HG02840 (cell line): ENCODE measurements at regions not wholly inside any gene's neighbourhood (a gene's known extent, or its start where the extent isn't known, plus 50 kb on each side); places are given as distances from the start of the nearest gene placed in this dataset.

ENCODE experiments used
- ATAC-seq: cut with Tn5 transposase; IDR thresholded peaks from one replicate; pipeline ENCODE4 v1.9.1; 2021; ENCODE audit warnings: mild to moderate bottlenecking, moderate library complexity, moderate number of reproducible peaks; ENCODE audit not compliant: unreplicated experiment, low FRiP score

DNA sequence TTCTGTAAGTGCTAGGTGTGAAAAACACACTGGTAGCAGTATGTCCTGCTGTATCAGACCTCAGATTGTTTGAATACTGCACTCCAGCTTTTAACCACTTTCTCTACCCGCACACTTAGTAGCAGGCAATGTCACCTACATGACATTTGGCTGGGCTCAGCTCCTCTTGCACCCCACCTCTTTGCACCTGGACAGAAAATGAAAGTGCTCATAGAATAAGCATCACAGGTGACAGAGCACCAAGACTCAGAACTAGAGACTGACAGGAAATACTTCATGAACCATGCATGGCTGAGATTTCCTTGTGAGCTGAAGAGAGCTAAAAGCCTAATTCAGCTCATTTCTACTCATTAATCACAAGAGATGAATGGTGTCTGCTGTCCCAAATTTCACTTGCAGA, 1014.2 kb upstream of the CDH8 start:
- ATAC-seq: no peak

DNA sequence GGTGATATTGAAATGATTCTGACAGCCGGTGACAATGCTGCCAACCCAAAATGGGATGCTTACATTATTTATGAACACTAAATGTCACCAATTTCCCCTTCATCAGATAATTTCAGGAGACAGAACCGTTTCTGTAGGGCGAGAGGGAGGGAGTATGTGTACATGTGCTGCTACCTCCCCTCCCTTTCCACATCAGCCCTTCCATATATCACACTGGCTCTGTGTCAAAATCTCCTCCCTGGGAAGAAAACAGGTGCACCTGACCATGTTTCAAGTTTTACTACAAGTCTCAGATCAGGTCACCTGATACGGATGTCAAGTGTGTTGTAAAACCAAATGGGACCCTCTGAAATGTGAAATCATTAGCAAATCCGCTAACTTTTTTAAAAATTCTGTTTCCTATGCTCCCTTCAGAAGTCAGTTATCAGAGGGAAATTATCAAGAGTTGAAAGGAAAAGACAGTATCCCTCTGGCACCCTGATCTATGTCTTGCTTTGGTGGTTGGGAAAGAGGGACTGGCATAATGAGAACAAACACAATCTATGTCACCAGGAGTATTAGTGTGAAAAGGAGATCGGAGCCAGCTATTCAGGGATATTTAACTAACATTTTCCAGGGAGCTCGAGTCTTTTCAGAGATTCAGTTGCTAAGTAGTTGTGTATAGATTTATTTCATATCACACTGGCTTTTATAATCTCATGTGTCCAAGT, 1002.3 kb upstream of the CDH8 start:
- ATAC-seq: no peak

DNA sequence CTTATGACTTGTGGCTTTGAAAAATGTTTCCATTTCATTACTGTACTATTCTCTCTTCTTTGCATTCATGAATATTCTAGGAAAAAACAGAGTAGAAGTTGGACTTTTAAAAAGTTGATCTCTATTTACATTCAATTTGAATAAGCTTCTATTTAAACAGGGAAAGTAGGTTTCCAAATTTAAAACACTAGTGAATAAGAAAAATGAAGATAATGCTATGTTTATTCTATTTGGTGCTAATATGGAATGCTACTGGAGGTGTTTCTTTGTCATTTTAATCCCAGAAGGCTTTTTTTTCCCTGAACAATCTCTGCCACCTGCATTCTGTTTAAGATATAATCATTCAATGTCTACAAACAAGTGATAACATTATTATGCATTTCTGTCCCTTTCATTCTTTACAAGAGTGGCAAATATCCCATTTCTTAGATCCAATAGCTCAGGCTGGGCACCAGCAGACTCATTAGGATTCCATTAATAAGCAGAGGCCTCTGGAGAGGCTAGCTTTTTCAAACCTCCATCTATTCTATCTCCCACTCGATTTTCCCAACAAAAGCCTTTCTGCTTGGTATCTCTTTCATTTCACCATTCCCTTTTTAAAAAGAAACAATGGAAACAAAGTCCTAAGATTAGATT, 1001.6 kb upstream of the CDH8 start:
- ATAC-seq: no peak

DNA sequence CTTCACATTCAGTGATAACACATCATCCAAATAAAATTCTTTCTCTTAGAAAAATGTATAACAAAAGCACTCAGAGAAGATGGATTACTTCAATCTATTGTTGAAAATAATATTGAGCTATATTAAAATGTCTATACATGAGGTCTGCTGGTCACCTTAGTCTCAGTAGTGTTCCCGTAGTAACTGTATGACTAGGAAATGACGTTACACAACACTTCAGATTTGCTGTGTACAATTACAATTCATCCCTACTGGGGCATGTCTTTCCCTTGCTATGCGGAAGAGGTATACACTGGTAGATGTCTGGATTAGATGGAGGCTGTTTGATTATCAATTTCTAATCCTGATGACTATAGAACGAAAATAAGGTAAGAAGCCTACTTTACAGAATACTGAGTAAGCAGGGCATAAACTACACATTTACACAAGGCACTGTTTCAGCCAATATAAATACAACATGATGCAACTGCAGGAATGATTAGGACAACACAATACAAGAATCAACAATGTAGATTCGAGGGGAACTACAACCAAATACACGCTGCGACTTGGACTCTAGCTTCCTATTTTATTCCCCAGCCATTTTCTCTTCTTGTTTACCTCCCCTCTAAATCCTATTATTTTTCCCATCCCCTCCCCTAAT, 982.5 kb upstream of the CDH8 start:
- ATAC-seq: no peak

DNA sequence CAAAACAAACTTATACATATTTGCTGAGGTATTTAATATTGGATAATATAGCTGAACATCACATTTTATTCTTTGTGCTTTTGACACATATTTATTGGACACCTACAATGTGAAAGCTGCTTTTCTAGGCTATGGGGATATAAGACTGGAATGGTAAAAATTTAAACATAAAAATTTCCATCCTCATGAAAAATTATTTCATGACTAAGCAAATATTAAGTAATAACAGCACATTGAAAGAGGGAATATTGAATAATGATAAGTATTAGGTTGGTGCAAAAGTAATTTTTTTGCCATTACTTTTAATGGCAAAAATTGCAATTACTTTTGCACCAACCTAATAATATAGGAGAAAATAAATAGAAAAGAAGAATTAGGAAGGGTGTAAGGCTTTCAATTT, 972.5 kb upstream of the CDH8 start:
- no peak for ATAC-seq

DNA sequence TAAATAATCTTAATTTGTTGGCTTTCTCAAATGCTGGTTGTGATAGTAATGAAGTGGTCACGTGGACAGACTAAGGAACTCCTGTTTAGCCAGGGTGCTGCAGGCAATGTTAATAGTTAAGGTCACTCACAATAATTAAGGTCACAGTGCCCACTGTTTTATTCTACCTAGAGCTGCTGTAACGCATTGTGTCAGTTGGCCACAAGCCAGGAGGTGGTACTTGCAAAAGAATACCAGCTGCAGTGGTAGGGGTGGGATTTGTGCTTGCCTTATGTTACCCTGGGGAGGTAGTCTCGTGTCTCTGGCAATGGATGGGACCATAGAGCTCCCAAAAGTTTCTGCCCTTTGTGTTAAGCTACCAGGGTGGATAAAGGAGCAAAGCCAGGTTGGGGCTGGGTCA, 969.1 kb upstream of the CDH8 start:
- no peak for ATAC-seq

DNA sequence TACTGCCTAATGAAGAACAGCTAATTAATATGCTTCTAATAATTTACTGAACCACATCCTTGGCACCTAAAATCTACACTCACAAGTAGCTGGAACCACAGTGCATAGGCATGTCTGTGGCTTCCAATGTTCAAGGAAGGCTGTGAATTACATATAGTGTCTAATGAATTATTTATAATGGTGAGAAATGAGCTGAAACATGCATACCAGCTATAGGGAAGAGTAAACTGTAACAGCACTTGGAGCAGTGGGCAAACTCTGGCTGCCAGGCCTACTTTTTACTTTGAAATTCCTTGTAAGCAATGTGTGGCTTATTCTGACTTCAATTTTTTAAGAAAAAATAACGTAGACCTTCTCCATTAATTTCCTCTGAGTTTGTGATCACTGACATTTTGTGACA, 953.2 kb upstream of the CDH8 start:
- no peak for ATAC-seq

DNA sequence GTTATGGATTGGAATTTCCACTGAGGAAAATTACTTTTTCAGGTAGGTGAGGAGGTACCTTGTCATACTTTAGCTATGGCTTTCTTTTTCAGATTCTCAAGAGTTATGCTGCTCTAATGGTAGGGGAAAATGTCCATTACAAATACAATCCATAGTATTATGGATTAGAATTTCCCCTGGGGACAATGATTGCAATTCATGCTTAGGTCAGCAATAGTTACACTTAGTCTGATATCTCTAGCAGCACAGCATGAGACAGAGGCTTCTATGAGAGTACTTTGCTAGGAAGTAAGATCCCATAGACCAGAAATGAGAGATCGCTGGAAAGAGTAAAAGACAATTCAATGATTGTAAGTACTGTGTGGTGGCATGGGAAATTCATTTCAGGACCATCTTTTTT, 949.5 kb upstream of the CDH8 start:
- ATAC-seq: no peak

DNA sequence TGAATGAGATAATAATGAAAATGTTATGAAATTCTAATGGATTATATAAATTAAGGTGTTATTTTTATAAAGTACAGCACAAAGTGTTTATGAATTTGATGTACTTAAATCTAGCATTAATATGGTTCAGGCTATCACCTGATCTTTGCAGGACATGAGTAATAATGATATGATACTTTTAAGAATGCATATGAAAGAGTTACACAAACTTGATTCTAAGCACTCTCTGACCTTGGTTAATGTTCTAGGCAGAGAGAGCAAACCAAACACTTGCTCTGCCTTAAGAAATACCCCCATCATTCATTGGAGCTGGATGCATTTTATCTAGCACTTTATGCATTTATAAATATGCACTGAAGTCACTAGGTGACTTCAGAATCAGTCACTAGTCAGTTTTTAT, 942.2 kb upstream of the CDH8 start:
- ATAC-seq: no peak

DNA sequence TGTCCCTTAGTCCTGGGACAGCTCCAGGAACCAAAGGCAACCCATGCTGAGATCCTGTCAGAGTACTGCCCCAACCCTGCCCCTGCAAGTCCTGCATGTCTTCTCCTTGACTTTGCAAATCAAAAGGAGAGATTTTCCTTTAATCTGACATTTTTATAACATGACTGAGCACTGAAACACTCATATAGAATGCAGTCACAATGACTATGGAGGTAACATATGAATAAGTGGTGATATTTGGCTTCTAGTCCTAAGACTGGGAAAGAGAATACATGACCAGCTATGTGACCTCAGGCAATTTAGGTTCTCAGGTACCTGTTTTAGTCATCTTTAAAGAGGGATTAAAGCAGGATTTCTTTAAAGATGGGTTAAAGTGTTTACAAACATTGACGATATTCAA, 941.6 kb upstream of the CDH8 start:
- no peak for ATAC-seq

DNA sequence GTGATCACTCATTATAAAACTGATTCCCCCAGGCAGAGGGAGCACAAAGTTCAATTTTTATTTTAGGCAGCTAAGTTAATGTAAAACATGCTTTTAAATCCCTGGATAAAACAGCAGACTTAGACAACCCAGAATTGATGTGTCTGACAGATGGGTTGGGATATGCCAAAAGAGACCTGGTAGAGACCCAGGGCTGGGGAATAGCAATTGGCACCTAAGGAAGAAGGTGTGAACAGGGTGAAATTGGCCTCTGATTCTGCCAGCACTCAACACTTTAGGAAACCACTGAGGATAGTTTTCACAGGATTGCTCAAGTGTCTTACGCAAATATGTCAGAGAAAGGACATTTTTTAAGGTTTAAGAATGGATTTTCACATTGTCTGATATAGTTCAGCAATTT, 938.2 kb upstream of the CDH8 start:
- no peak for ATAC-seq

DNA sequence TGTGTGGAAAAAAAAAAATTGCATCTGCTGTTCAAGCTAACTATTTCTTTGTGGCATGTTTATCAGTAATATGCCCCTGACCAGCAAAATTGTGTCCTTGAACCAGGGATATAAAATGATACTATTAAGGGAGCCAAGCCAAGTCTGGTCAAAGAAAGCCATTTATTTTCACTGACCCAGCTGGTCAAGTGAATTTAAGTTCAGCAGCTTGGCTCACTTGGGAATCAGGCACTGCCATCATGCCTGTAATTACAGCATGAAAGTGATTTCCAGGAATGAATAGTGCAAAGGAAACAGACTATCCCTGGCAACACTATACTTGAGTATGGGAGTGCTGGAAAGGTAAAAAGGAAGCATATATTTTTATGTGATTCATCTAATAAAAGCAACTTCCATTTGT, 934.6 kb upstream of the CDH8 start:
- no peak for ATAC-seq

DNA sequence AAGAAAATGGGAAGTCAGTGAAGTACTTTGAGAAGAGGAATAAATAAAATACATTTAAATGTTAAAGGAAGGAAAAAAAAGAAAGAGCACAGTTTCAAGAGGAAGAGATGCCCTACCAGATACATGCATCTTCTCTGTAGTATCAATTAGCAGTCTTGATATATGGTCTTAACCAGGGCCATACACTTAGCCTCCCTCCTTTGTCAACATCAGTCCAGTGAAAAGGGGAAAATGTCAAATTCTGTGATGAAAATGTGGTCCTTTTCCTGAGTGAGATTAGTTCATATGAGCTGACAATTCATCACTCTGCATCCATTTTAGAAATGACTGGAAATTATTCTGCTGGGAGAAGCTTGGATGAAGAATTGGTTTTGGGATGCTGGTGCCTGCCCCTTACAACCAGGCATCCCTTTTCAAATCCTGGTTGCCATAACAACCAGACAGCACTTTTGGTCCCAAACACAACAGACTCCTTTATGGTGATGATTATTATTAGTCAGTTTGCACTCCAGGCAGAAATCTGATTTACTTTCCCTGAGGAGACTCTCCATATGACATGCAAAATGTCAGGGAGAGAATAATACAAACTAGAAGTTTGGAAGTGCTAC, 933.6 kb upstream of the CDH8 start:
- ATAC-seq: no peak

DNA sequence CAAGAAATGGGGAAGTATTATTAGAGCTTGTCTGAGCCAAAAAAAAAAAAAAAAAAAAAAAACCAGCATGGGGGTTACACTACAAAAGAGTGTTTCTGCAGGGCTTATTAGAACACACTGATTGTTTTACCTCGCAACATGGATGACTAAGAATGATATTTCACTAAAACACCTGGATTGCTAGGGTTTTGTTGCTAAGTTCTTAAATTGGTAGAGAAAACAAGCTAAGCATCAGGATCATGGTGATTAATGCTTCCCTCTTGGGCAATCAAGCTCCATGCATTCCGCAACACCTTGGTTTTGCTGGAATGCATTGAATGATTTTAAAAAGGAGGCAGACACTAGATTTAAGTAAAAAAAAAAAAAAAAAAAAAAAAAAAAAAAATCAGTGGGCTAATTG, 931.4 kb upstream of the CDH8 start:
- no peak for ATAC-seq

DNA sequence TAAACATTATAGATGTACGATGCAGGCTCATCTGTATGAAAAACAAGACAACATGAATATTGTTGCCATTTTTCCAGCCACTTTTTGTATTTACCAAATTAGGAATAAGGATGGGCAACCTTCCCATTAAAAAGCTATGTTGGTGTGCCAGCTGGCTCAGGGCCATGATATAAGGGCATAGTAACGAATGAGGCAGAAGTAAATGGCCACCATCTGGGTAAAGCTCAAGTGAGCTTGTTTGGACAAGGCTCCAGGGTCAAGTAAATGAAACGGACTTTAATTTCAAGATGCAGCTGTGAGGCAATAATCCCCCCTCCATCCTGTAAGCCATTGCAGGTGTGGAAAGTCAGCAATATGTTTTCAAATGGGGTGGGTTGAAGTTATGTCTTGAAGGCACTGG, 930.9 kb upstream of the CDH8 start:
- ATAC-seq: no peak

DNA sequence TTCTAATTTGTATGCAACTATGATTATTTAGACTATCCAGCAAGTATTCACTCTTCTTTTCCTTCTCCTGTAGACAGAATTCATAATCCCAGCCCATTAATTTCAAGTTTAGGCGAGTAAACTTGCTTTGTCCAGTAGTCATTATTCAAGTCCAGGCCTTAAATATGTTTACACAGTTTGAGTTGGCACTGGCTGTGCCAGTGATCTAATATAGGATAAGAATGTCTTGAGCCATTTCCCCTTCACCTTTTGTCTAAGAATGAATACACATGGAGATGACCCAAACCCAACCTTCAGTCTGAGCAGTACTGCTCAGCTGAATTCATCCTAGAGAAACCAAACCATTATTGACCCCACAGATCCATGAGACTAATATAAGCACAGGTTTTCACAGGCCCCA, 930.4 kb upstream of the CDH8 start:
- ATAC-seq: no peak

DNA sequence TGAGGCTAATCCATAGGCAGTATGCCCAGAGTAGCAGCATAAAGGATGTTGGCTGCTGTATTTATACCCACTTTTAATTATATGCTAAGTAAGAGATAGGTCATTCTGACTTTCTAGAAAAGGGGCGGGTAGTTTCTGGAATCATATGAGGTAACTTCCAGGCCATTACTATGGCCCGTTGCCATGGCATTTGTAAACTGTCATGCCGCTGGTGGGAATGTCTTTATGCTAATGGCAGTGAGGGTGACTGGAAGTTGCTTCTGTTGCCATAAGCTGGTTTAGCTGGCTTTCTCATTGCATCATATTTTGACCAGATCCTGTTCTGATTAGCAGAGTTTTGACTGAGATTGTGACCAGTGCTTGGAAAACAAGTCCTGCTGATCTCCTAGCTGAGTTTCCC, 929.6 kb upstream of the CDH8 start:
- ATAC-seq: no peak

DNA sequence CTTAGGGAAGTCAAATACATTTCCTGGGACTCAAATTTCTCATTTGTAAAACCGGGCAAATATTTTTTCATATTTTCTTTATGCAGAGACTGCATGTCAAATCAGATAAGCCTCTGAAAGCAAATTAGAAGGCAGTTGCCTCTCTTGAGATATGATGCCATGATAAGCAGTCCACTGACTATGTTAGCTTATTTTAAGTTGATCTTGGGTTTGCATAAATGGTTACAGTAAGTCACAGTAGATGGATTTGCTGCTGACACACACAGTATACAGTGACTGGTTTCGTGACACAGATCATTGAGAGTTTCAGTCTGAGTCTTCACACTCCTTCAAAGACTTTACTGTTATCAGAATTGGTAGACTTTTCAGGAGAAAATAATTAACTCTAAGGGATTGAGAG, 927.6 kb upstream of the CDH8 start:
- ATAC-seq: no peak

DNA sequence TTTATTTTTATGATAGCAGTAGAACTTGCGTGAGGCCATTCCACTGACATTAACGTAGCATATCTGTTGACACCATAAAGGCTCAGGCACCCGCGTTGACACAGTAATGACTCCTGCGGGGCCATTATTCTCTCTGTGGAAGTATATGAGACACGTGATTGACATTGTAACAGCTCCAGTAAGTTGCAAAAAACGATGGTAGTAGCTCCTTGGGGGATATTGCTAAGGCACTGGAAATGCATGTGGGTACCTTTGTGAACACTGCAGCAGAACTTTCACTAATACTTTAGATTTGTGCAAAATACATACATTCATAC, 918.8 kb upstream of the CDH8 start:
- no peak for ATAC-seq

DNA sequence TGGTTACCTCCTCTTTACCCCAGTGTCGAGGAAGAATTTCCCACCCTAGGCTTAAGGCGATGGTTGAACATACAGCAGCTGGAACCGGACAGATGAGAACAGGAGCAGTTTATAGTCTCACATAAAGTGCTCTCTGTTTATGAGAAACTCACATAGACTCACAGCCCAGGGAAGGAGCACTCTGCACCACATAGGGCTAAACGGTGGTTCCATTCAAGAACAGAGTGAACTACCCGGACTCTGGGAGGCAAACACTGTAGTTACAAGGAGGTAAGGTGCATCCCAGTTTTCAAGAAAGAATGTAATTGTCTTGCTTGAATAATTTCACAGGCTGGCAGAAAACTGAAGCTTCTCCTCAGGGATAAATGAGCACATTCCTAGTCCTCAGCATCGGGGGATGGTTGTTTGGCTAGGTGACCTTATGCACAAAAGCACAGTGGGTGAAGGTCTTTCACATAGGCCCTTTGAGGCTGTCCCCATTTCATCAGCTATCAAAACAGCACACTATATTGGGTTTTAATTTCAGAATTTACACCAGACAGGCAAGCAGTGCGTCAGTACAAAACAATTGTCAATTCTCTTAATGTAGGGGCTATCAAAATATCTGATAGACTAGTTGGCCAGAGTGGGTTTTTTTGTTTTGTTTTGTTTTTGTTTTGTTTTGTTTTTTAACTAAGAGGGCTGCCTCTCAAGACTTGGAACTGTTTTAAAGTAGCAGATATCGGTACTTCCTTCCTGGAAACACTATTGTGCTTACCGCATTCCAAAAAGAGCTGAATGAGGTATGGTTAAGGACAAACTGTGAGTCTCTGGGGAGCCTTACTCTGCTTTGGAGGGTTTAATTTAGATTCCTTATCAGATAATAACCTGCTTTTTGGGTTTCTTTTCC, 918.1 kb upstream of the CDH8 start:
- no peak for ATAC-seq

DNA sequence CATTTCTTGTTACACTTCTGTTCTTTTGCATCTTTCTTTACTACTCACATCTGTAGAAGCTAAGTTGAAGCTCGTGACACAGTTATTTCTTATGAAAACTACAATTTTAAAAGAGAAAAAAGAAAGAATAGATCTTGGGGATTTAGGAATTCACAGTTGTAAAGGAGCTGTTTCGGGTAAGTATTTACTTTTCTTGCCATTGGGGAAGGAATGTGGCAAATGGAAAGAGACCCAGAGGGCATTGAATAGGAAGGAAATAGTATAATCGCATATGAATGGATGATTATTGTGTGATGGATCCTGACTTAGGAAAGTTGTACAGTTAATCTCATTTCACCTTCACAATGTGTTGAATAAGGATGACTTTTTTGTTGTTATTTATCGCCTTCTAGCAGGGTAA, 914.1 kb upstream of the CDH8 start:
- ATAC-seq: no peak
